Vagina (tissue), 2 donors: ENCODE measurements at regions not wholly inside any gene's neighbourhood (a gene's known extent, or its start where the extent isn't known, plus 50 kb on each side); places are given as distances from the start of the nearest gene placed in this dataset.

Source experiments
- DNase-seq, 2 donors: peaks; one replicate each; pipeline ENCODE4 v3.0.0-alpha.2; 2017; ENCODE audit errors: extremely low spot score in 2 of 2
- H3K27ac ChIP-seq: fragments of 200-600 bp; sonication (generic); one replicate; pipeline ENCODE4 v1.5.1; 2019
- H3K27me3 ChIP-seq: fragments of 200-600 bp; sonication (generic); one replicate; pipeline ENCODE4 v1.5.1; 2019
- H3K36me3 ChIP-seq, 2 donors: fragments of 200-600 bp; sonication (generic); one replicate each; pipeline ENCODE4 v1.5.1; 2017 to 2019
- H3K4me1 ChIP-seq: fragments of 200-600 bp; sonication (generic); one replicate; pipeline ENCODE4 v1.5.1; 2019
- H3K4me3 ChIP-seq, 2 donors: fragments of 200-600 bp; sonication (generic); 1 replicate in 1 of 2; 2 replicates in 1 of 2; pipeline ENCODE4 v1.5.1; 2016 to 2019
- H3K9me3 ChIP-seq: fragments of 200-600 bp; sonication (generic); one replicate; pipeline ENCODE4 v1.5.1; 2019
- POLR2A ChIP-seq, 2 donors: fragments of 450-650 bp; IDR thresholded peaks; one replicate each; pipeline ENCODE4 v1.6.1; 2017; ENCODE audit warnings: antibody characterized with exemption in 2 of 2, mild to moderate bottlenecking in 2 of 2, moderate library complexity in 2 of 2
- POLR2AphosphoS5 ChIP-seq, 2 donors: sonication (generic); formaldehyde crosslinking; IDR thresholded peaks; one replicate each; pipeline ENCODE4 v1.9.0; 2017; ENCODE audit warnings: antibody characterized with exemption in 2 of 2, mild to moderate bottlenecking in 2 of 2, low read depth in 1 of 2; ENCODE audit not compliant: insufficient read depth in 1 of 2
- intact Hi-C: fragments of 100-400 bp; cut with DNase I; formaldehyde crosslinking; loops from one replicate; pipeline ENCODE4 v1.15.1; 2023
- TF ChIP-seq, protein P1 (sequence below), 3 experiments: fragments of 450-650 bp in 2 of 3; fragments of 200-600 bp in 1 of 3; sonication (generic) in 1 of 3; IDR thresholded peaks; one replicate each; pipeline ENCODE4 v1.5.1; 2017 to 2019; ENCODE audit warnings: antibody characterized with exemption in 3 of 3, mild to moderate bottlenecking in 2 of 3, moderate library complexity in 2 of 3

DNA sequence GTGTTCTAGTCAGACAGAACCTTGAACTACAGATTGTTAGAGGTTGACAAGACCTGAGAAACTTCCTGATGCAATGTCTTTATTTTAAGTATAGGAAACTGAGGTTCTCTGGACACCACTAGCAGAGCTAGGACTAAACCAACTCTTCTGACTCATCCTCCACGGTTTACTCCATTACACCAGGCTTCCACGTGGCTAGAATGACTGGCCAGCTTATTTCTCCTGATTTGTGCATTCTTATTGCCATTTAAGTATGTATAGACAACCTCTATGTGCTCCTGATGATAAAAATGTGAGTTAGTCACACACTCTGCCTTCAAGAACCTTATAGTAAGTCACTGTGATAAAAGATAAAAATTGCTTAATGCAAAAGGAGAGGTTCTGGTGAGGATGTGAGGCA is 182.7 kb downstream of the MEX3B start:
- Histone ChIP-seq H3K9me3 (no peaks in the 10 kb centered on the region), H3K36me3 (no peaks in the 10 kb centered on the region), H3K27ac (no peak overlapping the region), H3K27me3 (no peaks in the 10 kb centered on the region), H3K4me1 (no peaks in the 10 kb centered on the region), H3K4me3 (no peak overlapping the region)
- DNase-seq, result no peak
- TF ChIP-seq, protein P1, sequence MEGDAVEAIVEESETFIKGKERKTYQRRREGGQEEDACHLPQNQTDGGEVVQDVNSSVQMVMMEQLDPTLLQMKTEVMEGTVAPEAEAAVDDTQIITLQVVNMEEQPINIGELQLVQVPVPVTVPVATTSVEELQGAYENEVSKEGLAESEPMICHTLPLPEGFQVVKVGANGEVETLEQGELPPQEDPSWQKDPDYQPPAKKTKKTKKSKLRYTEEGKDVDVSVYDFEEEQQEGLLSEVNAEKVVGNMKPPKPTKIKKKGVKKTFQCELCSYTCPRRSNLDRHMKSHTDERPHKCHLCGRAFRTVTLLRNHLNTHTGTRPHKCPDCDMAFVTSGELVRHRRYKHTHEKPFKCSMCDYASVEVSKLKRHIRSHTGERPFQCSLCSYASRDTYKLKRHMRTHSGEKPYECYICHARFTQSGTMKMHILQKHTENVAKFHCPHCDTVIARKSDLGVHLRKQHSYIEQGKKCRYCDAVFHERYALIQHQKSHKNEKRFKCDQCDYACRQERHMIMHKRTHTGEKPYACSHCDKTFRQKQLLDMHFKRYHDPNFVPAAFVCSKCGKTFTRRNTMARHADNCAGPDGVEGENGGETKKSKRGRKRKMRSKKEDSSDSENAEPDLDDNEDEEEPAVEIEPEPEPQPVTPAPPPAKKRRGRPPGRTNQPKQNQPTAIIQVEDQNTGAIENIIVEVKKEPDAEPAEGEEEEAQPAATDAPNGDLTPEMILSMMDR (IDR thresholded peaks at IDR 0.05), result no peak
- no peak for TF ChIP-seq POLR2AphosphoS5 (IDR thresholded peaks at IDR 0.05; ENCODE audit: insufficient read depth in 1 of 2, low read depth in 1 of 2)
- TF ChIP-seq POLR2A (IDR thresholded peaks at IDR 0.05), result no peak
- intact Hi-C loops, result no loop called here

DNA sequence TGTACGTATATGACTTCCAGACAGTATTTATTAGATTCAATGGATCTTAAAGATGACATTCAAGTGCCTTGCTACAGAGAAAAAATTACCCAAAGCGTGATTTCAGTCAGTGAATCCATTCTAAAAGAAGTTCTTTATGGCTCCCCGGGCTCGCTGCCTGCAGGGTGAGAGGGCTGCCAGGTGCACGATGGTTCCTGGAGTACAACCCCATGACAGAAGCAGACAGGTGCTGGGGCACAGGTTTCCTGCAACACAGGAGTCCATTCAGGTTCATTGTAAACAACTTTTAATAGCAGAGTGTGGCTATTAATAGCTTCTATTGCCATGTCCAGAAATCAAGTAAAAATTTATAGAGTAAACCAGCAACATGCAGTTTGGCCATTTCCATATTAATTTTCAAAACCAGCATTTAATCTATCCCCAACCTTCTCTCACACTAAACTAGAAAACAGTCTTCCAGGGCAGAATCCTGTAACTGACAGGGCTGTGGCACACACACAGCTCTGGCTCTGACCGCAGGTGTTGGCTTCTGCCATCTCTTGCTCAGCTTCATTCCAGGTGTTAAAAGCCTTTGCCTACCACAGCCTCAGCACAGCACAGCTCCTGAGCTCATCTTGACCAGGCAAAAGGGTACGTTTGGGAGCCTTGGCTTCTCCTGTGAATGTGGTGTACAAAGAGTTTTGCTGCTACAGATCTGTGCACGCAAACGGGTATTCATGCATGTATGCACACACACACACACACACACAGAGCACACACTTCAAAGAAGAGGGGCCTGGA is 185.9 kb downstream of the MEX3B start:
- TF ChIP-seq, protein P1 (IDR thresholded peaks at IDR 0.05), result no peak
- no peak for TF ChIP-seq POLR2AphosphoS5 (IDR thresholded peaks at IDR 0.05; ENCODE audit: insufficient read depth in 1 of 2, low read depth in 1 of 2)
- no peak for TF ChIP-seq POLR2A (IDR thresholded peaks at IDR 0.05)
- Histone ChIP-seq H3K27ac (no peak overlapping the region), H3K9me3 (no peaks in the 10 kb centered on the region), H3K27me3 (no peaks in the 10 kb centered on the region), H3K4me1 (no peaks in the 10 kb centered on the region), H3K4me3 (no peak overlapping the region), H3K36me3 (no peaks in the 10 kb centered on the region)
- no peak for DNase-seq
- intact Hi-C loops, result no loop called here

DNA sequence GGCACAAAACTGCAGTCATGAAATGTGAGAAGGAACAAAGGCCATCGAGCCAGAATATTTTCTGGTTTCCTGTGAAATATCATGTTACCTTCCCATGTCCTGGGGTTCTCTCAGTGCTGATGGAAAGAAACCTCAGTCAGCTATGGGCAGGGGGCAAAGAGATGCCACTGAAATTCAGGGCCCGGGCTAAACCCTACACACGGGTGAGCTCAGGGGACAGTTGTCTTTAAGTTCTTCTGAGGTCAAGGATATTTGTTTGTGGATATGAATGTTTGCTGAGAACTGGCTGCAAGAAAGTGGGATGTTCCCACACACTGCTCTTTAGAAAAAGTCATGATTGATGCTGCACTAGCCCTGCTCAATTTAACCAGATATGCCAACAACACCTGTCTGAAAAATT is 187.2 kb downstream of the MEX3B start:
- H3K4me3 ChIP-seq, result no peak overlapping the region
- H3K36me3 ChIP-seq, result no peaks in the 10 kb centered on the region
- H3K4me1 ChIP-seq, result no peaks in the 10 kb centered on the region
- no peak for DNase-seq
- H3K27me3 ChIP-seq, result no peaks in the 10 kb centered on the region
- intact Hi-C loops, result no loop called here
- H3K27ac ChIP-seq, result no peak overlapping the region
- no peaks in the 10 kb centered on the region for H3K9me3 ChIP-seq
- TF ChIP-seq POLR2A (IDR thresholded peaks at IDR 0.05), result no peak

GRCh38 chr15:81858136-81858535 is 187.7 kb downstream of the MEX3B start:
- intact Hi-C loops, result no loop called here
- DNase-seq, result no peak
- Histone ChIP-seq H3K27me3 (no peaks in the 10 kb centered on the region), H3K27ac (no peak overlapping the region), H3K4me1 (no peaks in the 10 kb centered on the region), H3K4me3 (no peak overlapping the region), H3K9me3 (no peaks in the 10 kb centered on the region), H3K36me3 (no peaks in the 10 kb centered on the region)
- TF ChIP-seq POLR2AphosphoS5 (IDR thresholded peaks at IDR 0.05; ENCODE audit: insufficient read depth in 1 of 2, low read depth in 1 of 2), result no peak
- no peak for TF ChIP-seq POLR2A (IDR thresholded peaks at IDR 0.05)
- TF ChIP-seq, protein P1 (IDR thresholded peaks at IDR 0.05), result no peak

GRCh38 chr15:81856634-81857026 is 189.2 kb downstream of the MEX3B start:
- TF ChIP-seq POLR2AphosphoS5 (IDR thresholded peaks at IDR 0.05; ENCODE audit: insufficient read depth in 1 of 2, low read depth in 1 of 2), result no peak
- TF ChIP-seq, protein P1 (IDR thresholded peaks at IDR 0.05), result no peak
- no peaks in the 10 kb centered on the region for H3K27me3 ChIP-seq
- no peak overlapping the region for H3K27ac ChIP-seq
- no peaks in the 10 kb centered on the region for H3K36me3 ChIP-seq
- no peak for DNase-seq
- intact Hi-C loops, result no loop called here
- no peak overlapping the region for H3K4me3 ChIP-seq
- no peaks in the 10 kb centered on the region for H3K4me1 ChIP-seq
- no peaks in the 10 kb centered on the region for H3K9me3 ChIP-seq
